H1 (cell line): ENCODE measurements at regions not wholly inside any gene's neighbourhood (a gene's known extent, or its start where the extent isn't known, plus 50 kb on each side); places are given as distances from the start of the nearest gene placed in this dataset.
A peak's percentile ranks its signal among the peaks of the same experiment; 100 is the strongest.

Experiments used
- CTCF ChIA-PET: fragments of 300-600 bp; sonication (Branson Sonifier 250); formaldehyde crosslinking; loops from one replicate; lab custom pipeline; 2021; ENCODE audit not compliant: partially characterized antibody; lab: Charles Lee
- POLR2A ChIA-PET: fragments of 300-600 bp; sonication (Branson Sonifier 250); formaldehyde crosslinking; loops from one replicate; lab custom pipeline; 2021; ENCODE audit warnings: inconsistent platforms; ENCODE audit not compliant: partially characterized antibody; lab: Charles Lee
- DNase-seq, 2 experiments: peaks; one replicate each; pipeline versions ENCODE4 v3.0.0 to v3.0.0-alpha.2; 2010 to 2022; ENCODE audit warnings: low spot score in 2 of 2, low read depth in 1 of 2, mixed read lengths in 1 of 2
- FAIRE-seq: peaks from 2 replicates; lab custom pipeline; 2011; peaks lifted over from hg19 to GRCh38; lab: Jason Lieb, UNC
- H2AFZ ChIP-seq: 2 replicates; pipeline ENCODE4 v1.8.1; 2012; ENCODE audit warnings: low read length, inconsistent platforms
- H2AK5ac ChIP-seq: 2 replicates; pipeline ENCODE4 v1.6.1; 2013; ENCODE audit warnings: low read depth, low read length
- H2BK120ac ChIP-seq: replicated peaks from 2 replicates; pipeline ENCODE3; 2013; ENCODE audit warnings: low read depth, low read length, inconsistent platforms
- H2BK12ac ChIP-seq: 2 replicates; pipeline ENCODE4 v1.6.1; 2013; ENCODE audit warnings: low read depth, low read length
- H2BK15ac ChIP-seq: 2 replicates; pipeline ENCODE4 v1.6.1; 2013; ENCODE audit warnings: low read length
- H2BK20ac ChIP-seq: 2 replicates; pipeline ENCODE4 v1.6.1; 2013; ENCODE audit warnings: low read length
- H2BK5ac ChIP-seq: 2 replicates; pipeline ENCODE4 v1.6.1; 2013; ENCODE audit warnings: low read depth, low read length
- H3K14ac ChIP-seq: 2 replicates; pipeline ENCODE4 v1.6.1; 2013; ENCODE audit warnings: inconsistent platforms; ENCODE audit not compliant: insufficient read length
- H3K18ac ChIP-seq: 2 replicates; pipeline ENCODE4 v1.6.1; 2013; ENCODE audit warnings: low read length; ENCODE audit errors: extremely low read depth
- H3K23ac ChIP-seq: 2 replicates; pipeline ENCODE4 v1.6.1; 2013; ENCODE audit warnings: inconsistent platforms; ENCODE audit not compliant: insufficient read length
- H3K23me2 ChIP-seq: 2 replicates; pipeline ENCODE4 v1.6.1; 2013; ENCODE audit warnings: low read depth, low read length
- H3K27ac ChIP-seq: 2 replicates; pipeline ENCODE4 v1.6.1; 2011; ENCODE audit warnings: low read depth, low read length, inconsistent platforms
- H3K27me3 ChIP-seq, 4 experiments: replicated peaks in 1 of 4; 1 replicate in 1 of 4; 2 replicates in 3 of 4; pipeline versions ENCODE4 v1.6.1 to v1.8.1; 2011 to 2013; ENCODE audit warnings: low read length in 3 of 4, mild to moderate bottlenecking in 3 of 4, inconsistent platforms in 2 of 4, mixed read lengths in 2 of 4, moderate library complexity in 1 of 4; ENCODE audit not compliant: control insufficient read depth in 3 of 4, insufficient read depth in 3 of 4; ENCODE audit errors: extremely low read depth in 1 of 4
- H3K36me3 ChIP-seq, 4 experiments: 2 replicates each; pipeline versions ENCODE4 v1.6.1 to v1.8.1; 2011 to 2013; ENCODE audit warnings: mild to moderate bottlenecking in 4 of 4, low read length in 3 of 4, moderate library complexity in 2 of 4, control low read depth in 1 of 4, inconsistent platforms in 1 of 4; ENCODE audit not compliant: insufficient read depth in 4 of 4, control insufficient read depth in 2 of 4
- H3K4ac ChIP-seq: replicated peaks from 2 replicates; pipeline ENCODE3; 2013; ENCODE audit warnings: low read length, low read depth, mixed read lengths, inconsistent platforms; ENCODE audit not compliant: insufficient read length
- H3K4me1 ChIP-seq, 4 experiments: replicated peaks in 1 of 4; 1 replicate in 1 of 4; 2 replicates in 3 of 4; pipeline versions ENCODE4 v1.6.1 to v1.8.1; 2011 to 2013; ENCODE audit warnings: low read length in 3 of 4, inconsistent platforms in 2 of 4, mixed read lengths in 1 of 4; ENCODE audit not compliant: insufficient read depth in 4 of 4, control insufficient read depth in 3 of 4
- H3K4me2 ChIP-seq, 2 experiments: 2 replicates each; pipeline versions ENCODE4 v1.6.1 to v1.8.1; 2011 to 2013; ENCODE audit warnings: low read depth in 2 of 2, low read length in 2 of 2, control low read depth in 1 of 2, inconsistent platforms in 1 of 2, mild to moderate bottlenecking in 1 of 2; ENCODE audit not compliant: insufficient read depth in 1 of 2
- H3K4me3 ChIP-seq, 4 experiments: fragments of 200-600, 300-600 bp in 1 of 4; sonication (generic), shearing (Covaris generic), sonication (Bioruptor Twin) in 1 of 4; 2 replicates each; pipeline versions ENCODE4 v1.5.1 to v1.8.1; 2011 to 2016; ENCODE audit warnings: low read length in 4 of 4, low read depth in 3 of 4, control low read depth in 2 of 4, inconsistent platforms in 2 of 4, mild to moderate bottlenecking in 2 of 4, mixed read lengths in 1 of 4, moderate library complexity in 1 of 4; ENCODE audit not compliant: insufficient read depth in 2 of 4; ENCODE audit errors: extremely low read depth in 1 of 4
- H3K56ac ChIP-seq: replicated peaks from 2 replicates; pipeline ENCODE3; 2013; ENCODE audit warnings: low read depth, mild to moderate bottlenecking, mixed read lengths, low read length, inconsistent platforms; ENCODE audit not compliant: insufficient read length
- H3K79me1 ChIP-seq: 2 replicates; pipeline ENCODE4 v1.6.1; 2013; ENCODE audit warnings: low read depth, low read length, control low read depth
- H3K79me2 ChIP-seq, 2 experiments: 2 replicates each; pipeline versions ENCODE4 v1.6.1 to v1.8.1; 2012 to 2013; ENCODE audit warnings: low read length in 2 of 2, mild to moderate bottlenecking in 2 of 2, inconsistent platforms in 1 of 2; ENCODE audit not compliant: insufficient read depth in 2 of 2, control insufficient read depth in 1 of 2
- H3K9ac ChIP-seq, 4 experiments: replicated peaks in 1 of 4; 1 replicate in 1 of 4; 2 replicates in 3 of 4; pipeline versions ENCODE4 v1.6.1 to v1.8.1; 2011 to 2013; ENCODE audit warnings: low read depth in 3 of 4, low read length in 3 of 4, control low read depth in 2 of 4, mild to moderate bottlenecking in 2 of 4, moderate library complexity in 2 of 4, inconsistent platforms in 1 of 4; ENCODE audit errors: extremely low read depth in 1 of 4
- H3K9me3 ChIP-seq, 2 experiments: 2 replicates each; pipeline versions ENCODE4 v1.6.1 to v1.8.1; 2012 to 2013; ENCODE audit warnings: mild to moderate bottlenecking in 2 of 2, moderate library complexity in 2 of 2, control low read depth in 1 of 2, inconsistent platforms in 1 of 2, low read depth in 1 of 2, low read length in 1 of 2, mixed read lengths in 1 of 2; ENCODE audit not compliant: insufficient read depth in 2 of 2
- H4K20me1 ChIP-seq, 2 experiments: replicated peaks in 1 of 2; 2 replicates each; pipeline versions ENCODE3 to v1.8.1; 2011 to 2013; ENCODE audit warnings: inconsistent platforms in 2 of 2, low read length in 2 of 2, mild to moderate bottlenecking in 1 of 2; ENCODE audit not compliant: insufficient read depth in 2 of 2, control insufficient read depth in 1 of 2
- H4K5ac ChIP-seq: 2 replicates; pipeline ENCODE4 v1.6.1; 2013; ENCODE audit warnings: low read length, low read depth, mixed read lengths, inconsistent platforms; ENCODE audit not compliant: insufficient read length
- H4K8ac ChIP-seq: 2 replicates; pipeline ENCODE4 v1.8.0; 2013; ENCODE audit warnings: mild to moderate bottlenecking, moderate library complexity, low read length, inconsistent platforms; ENCODE audit not compliant: insufficient read depth; ENCODE audit errors: extremely low read depth
- H4K91ac ChIP-seq: replicated peaks from 2 replicates; pipeline ENCODE3; 2013; ENCODE audit warnings: low read length, mixed read lengths, inconsistent platforms; ENCODE audit not compliant: insufficient read length
- RAD21 ChIP-seq, 2 experiments: IDR thresholded peaks in 1 of 2; conservative IDR thresholded peaks in 1 of 2; 2 replicates each; pipeline ENCODE4 v1.6.1; 2011; ENCODE audit warnings: low read depth in 2 of 2, low read length in 2 of 2, improper control_type of control experiment in 1 of 2, inconsistent platforms in 1 of 2, mild to moderate bottlenecking in 1 of 2, moderate library complexity in 1 of 2
- TEAD4 ChIP-seq: IDR thresholded peaks from 2 replicates; pipeline ENCODE4 v1.6.1; 2012; ENCODE audit warnings: low read depth, low read length, inconsistent platforms, mixed read lengths
- WGBS, 2 experiments: shearing (Covaris generic) in 1 of 2; methylation state at CpG; one replicate each; pipeline versions ENCODE4 v1.1.6 to v1.1.7; 2013 to 2015; ENCODE audit warnings: low lambda C conversion rate in 2 of 2, mixed read lengths in 2 of 2, inconsistent platforms in 1 of 2, low coverage in 1 of 2, missing lambda C conversion rate in 1 of 2; ENCODE audit not compliant: insufficient replicate concordance in 2 of 2, insufficient coverage in 1 of 2, insufficient read length in 1 of 2; ENCODE audit errors: extremely low coverage in 1 of 2, missing lambda C conversion rate in 1 of 2; 5-methylcytosine and 5-hydroxymethylcytosine counted together

GRCh38 chr18:45456090-45457021 is 158.9 kb upstream of the SLC14A2 start:
- Histone ChIP-seq H3K9ac (no peak overlapping the region), H3K18ac (no peak overlapping the region), H3K4me2 (no peak overlapping the region), H2BK120ac (no peak overlapping the region), H2BK15ac (no peak overlapping the region), H2BK5ac (no peak overlapping the region), H3K23ac (no peak overlapping the region), H3K27ac (no peak overlapping the region), H3K9me3 (no peaks in the 10 kb centered on the region), H2AFZ (no peak overlapping the region), H3K27me3 (no peaks in the 10 kb centered on the region), H4K8ac (no peak overlapping the region), H4K5ac (no peak overlapping the region), H2AK5ac (no peak overlapping the region), H4K91ac (no peak overlapping the region), H3K4ac (no peak overlapping the region), H3K36me3 (no peaks in the 10 kb centered on the region), H2BK20ac (no peak overlapping the region), H3K23me2 (no peaks in the 10 kb centered on the region), H3K4me1 (no peaks in the 10 kb centered on the region), H3K56ac (no peak overlapping the region), H3K79me2 (no peaks in the 10 kb centered on the region), H3K4me3 (no peak overlapping the region), H3K14ac (no peak overlapping the region), H2BK12ac (no peak overlapping the region), H3K79me1 (no peaks in the 10 kb centered on the region), H4K20me1 (no peaks in the 10 kb centered on the region)
- CTCF ChIA-PET, result interaction anchor here (0.5 to 2.5 kb wide), 7 partner anchors 10 to 313 kb away, joined by 3 to 10 read pairs (median 5); no protein-coding TSS in a partner anchor
- FAIRE-seq (no peak), DNase-seq (no peak)
- 89% methylated on average over 5 of the region's 5 CpGs; no CpG with 5 or more reads in 1 of the 2 experiments for WGBS, 2 experiments
- TF ChIP-seq RAD21 (IDR thresholded peaks at IDR 0.05 in 1 of 2, conservative IDR thresholded peaks at IDR 0.05 in 1 of 2; ENCODE audit: low read depth in 2 of 2, low read length in 2 of 2) (peak; percentile 7 to 15; a peak in 1 of 4 replicates), TEAD4 (no peak)
- POLR2A ChIA-PET, result no interaction called here
